ENCODE measurements at regions not wholly inside any gene's neighbourhood (a gene's known extent, or its start where the extent isn't known, plus 50 kb on each side); places are given as distances from the start of the nearest gene placed in this dataset.

DNA sequence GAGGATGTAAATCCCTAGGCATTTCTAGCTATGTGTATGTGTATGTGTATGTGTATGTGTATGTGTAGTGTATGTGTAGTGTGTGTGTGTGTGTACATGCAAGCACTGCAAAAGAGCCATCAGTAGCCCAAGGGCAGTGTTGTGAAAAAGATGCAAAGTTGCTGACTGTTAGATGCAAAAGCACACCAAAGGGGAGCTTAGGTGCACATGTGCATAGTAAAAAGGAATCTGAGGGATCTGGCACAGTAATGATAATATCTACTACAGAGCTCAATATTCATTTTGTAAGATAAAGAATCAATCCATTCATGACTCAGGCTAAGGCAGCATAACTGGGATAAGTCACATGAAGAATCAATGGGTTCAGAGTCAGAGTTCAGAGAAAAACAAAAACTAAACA, 80.2 kb downstream of the TMEM47 start:
- H3K27ac ChIP-seq = no peak overlapping the region
- no peaks in the 10 kb centered on the region for H3K36me3 ChIP-seq
- H3K9me3 ChIP-seq = no peaks in the 10 kb centered on the region
- intact Hi-C loops (cut with DNase I) = no loop called here
- no peak overlapping the region for H3K4me3 ChIP-seq
- no peaks in the 10 kb centered on the region for H3K27me3 ChIP-seq (ENCODE audit: low read depth)
- TF ChIP-seq, protein P1, sequence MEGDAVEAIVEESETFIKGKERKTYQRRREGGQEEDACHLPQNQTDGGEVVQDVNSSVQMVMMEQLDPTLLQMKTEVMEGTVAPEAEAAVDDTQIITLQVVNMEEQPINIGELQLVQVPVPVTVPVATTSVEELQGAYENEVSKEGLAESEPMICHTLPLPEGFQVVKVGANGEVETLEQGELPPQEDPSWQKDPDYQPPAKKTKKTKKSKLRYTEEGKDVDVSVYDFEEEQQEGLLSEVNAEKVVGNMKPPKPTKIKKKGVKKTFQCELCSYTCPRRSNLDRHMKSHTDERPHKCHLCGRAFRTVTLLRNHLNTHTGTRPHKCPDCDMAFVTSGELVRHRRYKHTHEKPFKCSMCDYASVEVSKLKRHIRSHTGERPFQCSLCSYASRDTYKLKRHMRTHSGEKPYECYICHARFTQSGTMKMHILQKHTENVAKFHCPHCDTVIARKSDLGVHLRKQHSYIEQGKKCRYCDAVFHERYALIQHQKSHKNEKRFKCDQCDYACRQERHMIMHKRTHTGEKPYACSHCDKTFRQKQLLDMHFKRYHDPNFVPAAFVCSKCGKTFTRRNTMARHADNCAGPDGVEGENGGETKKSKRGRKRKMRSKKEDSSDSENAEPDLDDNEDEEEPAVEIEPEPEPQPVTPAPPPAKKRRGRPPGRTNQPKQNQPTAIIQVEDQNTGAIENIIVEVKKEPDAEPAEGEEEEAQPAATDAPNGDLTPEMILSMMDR (IDR thresholded peaks at IDR 0.05) = no peak
- ATAC-seq (no peak), DNase-seq (no peak)
- H3K4me1 ChIP-seq = no peaks in the 10 kb centered on the region

DNA sequence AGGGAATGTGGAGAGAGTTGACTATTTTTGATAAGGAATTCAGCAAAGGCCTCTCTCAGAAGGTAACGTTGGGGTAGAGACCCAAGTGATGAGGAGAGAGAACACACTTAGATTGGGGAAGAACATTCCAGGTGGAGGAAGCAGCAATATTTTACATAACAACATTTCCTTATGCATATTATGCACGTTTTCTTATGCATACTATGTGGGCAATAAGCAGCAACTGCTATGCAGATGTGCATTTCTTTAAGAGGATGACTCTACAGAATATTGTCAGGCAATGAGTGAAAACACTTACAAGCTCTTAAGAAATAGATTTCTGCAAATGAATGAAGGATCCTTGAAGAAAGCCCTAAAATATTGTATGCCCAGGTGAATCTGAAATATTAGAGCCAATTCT, 91.1 kb downstream of the TMEM47 start:
- Histone ChIP-seq H3K4me1 (no peaks in the 10 kb centered on the region), H3K4me3 (no peak overlapping the region), H3K27ac (no peak overlapping the region), H3K36me3 (no peaks in the 10 kb centered on the region), H3K9me3 (no peaks in the 10 kb centered on the region), H3K27me3 (ENCODE audit: low read depth) (no peaks in the 10 kb centered on the region)
- TF ChIP-seq, protein P1 (IDR thresholded peaks at IDR 0.05) = no peak
- intact Hi-C loops (cut with DNase I) = no loop called here
- no peak for ATAC-seq
- DNase-seq = no peak

DNA sequence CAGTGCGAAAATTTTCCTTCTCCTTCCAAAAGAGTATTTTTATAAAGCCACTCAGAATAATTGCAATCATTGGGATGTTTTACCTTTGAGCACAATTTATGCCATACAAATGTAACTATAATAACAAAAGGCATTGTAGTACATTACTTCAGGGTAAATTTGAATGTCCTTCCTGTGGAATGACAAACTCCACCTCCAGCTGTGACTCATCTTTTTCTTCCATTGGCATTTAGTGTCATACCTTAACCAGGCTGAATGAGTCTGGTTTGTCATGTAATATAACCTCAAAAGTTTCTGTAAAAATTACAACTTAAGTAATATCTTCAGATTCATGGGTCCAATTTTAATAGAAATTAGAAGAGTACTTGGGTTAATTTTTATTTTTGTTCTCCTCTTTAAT, 93.3 kb downstream of the TMEM47 start:
- DNase-seq = no peak
- Histone ChIP-seq H3K4me3 (no peak overlapping the region), H3K9me3 (no peaks in the 10 kb centered on the region), H3K36me3 (no peaks in the 10 kb centered on the region), H3K4me1 (no peaks in the 10 kb centered on the region), H3K27me3 (ENCODE audit: low read depth) (no peaks in the 10 kb centered on the region), H3K27ac (no peak overlapping the region)
- TF ChIP-seq, protein P1 (IDR thresholded peaks at IDR 0.05) = no peak
- no peak for ATAC-seq
- intact Hi-C loops (cut with DNase I) = no loop called here

DNA sequence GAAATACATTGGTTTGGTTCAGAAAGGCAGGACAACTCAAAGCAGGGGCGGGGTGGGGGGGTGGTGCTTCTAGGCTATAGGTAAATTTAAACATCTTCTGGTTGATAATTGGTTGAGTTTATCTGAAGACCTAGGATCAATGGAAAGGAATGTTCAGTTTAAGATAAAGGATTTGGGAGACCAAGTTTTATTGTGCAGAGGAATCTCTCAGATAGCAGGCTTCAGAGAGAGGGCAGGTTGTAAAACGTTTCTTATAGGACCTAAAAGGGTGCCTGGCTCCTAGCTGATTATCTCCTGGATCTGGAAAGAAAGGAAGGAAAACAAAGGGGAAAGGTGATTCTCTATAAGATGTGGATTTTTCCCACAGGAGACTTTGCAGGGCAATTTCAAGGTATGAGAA, 94.0 kb downstream of the TMEM47 start:
- TF ChIP-seq, protein P1 (IDR thresholded peaks at IDR 0.05) = no peak
- ATAC-seq (no peak), DNase-seq (no peak)
- H3K9me3 ChIP-seq = no peaks in the 10 kb centered on the region
- H3K27ac ChIP-seq = no peak overlapping the region
- H3K4me1 ChIP-seq = no peaks in the 10 kb centered on the region
- no peaks in the 10 kb centered on the region for H3K36me3 ChIP-seq
- H3K27me3 ChIP-seq (ENCODE audit: low read depth) = no peaks in the 10 kb centered on the region
- intact Hi-C loops (cut with DNase I) = no loop called here
- H3K4me3 ChIP-seq = no peak overlapping the region

DNA sequence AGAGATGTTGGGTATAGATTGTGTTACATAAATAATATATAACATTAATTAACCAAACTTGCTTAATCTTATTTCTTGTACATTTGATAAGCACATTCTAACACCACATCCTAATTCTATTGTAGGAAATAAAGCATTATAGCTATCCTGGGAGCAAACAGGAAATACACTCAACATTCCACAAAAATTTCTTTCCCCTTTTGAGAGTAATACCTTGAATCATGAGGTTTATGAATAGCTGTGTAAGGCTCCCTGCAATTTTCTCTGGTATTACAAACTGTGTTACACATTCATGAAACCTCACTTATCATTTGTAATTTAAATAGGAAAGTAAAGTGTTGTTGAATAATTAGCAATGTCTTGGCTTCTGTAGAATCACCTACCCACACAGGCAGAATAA, 95.1 kb downstream of the TMEM47 start:
- ATAC-seq (no peak), DNase-seq (no peak)
- no peak overlapping the region for H3K27ac ChIP-seq
- H3K27me3 ChIP-seq (ENCODE audit: low read depth) = no peaks in the 10 kb centered on the region
- no peaks in the 10 kb centered on the region for H3K4me1 ChIP-seq
- intact Hi-C loops (cut with DNase I) = no loop called here
- no peak overlapping the region for H3K4me3 ChIP-seq
- TF ChIP-seq, protein P1 (IDR thresholded peaks at IDR 0.05) = no peak
- no peaks in the 10 kb centered on the region for H3K36me3 ChIP-seq
- no peaks in the 10 kb centered on the region for H3K9me3 ChIP-seq

DNA sequence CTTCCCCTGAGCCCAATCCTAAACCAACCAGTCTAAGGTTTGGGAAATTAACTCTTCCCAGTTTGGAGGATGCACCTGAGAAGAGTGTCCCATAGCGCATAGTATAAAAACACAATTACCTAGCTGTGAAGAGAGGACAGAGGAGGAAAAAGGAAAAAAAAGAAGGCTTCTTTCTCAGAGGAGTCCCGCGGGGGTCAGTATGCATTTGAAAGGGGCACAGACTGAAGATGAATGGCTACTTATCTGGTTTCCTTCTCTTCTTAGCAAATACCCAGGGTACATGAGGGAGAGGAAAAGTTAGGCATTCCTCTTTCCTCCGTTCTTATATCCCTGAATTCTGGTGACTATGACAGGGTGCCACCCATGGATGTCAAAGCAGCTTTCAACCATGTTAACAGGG, 96.9 kb downstream of the TMEM47 start:
- Histone ChIP-seq H3K36me3 (no peaks in the 10 kb centered on the region), H3K4me1 (no peaks in the 10 kb centered on the region), H3K4me3 (no peak overlapping the region), H3K9me3 (no peaks in the 10 kb centered on the region), H3K27me3 (ENCODE audit: low read depth) (no peaks in the 10 kb centered on the region), H3K27ac (no peak overlapping the region)
- ATAC-seq = no peak
- intact Hi-C loops (cut with DNase I) = no loop called here
- TF ChIP-seq, protein P1 (IDR thresholded peaks at IDR 0.05) = no peak
- DNase-seq = no peak

All from lower lobe of right lung (tissue), 2 donors.